C4-2B (cell line): ENCODE measurements at regions not wholly inside any gene's neighbourhood (a gene's known extent, or its start where the extent isn't known, plus 50 kb on each side); places are given as distances from the start of the nearest gene placed in this dataset.
"Not testable (repeated sequence)": the region's sequence is repeated elsewhere in the genome, so short reads cannot be mapped to it uniquely, and the experiment has no call there.

Source experiments
- H3K27ac ChIP-seq: fragments of 450-650 bp; 2 replicates; pipeline ENCODE4 v1.5.1; 2017
- ZFX ChIP-seq: fragments of 450-650 bp; IDR thresholded peaks from 2 replicates; pipeline ENCODE4 v1.6.1; 2017
- TF ChIP-seq, protein P1 (sequence below): fragments of 450-650 bp; conservative IDR thresholded peaks from 2 replicates; pipeline ENCODE4 v1.5.1; 2017; ENCODE audit warnings: mild to moderate bottlenecking

DNA sequence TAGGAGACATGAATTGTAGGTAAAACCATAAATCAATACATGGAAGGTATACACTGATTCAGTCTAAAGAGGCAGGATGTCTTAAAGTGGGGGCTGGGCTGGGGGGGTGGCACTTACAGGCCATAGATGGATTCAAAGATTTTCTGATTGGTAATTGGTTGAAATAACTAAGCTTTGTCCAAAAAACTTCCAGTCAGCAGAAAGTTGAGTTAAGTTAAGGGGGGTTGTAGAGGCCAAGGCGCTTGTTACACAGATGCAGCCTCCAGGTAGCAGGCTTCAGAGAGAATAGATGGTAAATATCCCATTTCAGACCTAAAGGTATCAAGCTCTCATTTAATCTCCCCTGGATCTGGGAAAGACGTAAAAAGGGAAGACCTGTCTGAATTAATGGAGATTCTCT, 233.6 kb upstream of the NRXN1 start:
- no peak overlapping the region for H3K27ac ChIP-seq
- no peak for TF ChIP-seq ZFX
- TF ChIP-seq, protein P1, sequence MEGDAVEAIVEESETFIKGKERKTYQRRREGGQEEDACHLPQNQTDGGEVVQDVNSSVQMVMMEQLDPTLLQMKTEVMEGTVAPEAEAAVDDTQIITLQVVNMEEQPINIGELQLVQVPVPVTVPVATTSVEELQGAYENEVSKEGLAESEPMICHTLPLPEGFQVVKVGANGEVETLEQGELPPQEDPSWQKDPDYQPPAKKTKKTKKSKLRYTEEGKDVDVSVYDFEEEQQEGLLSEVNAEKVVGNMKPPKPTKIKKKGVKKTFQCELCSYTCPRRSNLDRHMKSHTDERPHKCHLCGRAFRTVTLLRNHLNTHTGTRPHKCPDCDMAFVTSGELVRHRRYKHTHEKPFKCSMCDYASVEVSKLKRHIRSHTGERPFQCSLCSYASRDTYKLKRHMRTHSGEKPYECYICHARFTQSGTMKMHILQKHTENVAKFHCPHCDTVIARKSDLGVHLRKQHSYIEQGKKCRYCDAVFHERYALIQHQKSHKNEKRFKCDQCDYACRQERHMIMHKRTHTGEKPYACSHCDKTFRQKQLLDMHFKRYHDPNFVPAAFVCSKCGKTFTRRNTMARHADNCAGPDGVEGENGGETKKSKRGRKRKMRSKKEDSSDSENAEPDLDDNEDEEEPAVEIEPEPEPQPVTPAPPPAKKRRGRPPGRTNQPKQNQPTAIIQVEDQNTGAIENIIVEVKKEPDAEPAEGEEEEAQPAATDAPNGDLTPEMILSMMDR = no peak

DNA sequence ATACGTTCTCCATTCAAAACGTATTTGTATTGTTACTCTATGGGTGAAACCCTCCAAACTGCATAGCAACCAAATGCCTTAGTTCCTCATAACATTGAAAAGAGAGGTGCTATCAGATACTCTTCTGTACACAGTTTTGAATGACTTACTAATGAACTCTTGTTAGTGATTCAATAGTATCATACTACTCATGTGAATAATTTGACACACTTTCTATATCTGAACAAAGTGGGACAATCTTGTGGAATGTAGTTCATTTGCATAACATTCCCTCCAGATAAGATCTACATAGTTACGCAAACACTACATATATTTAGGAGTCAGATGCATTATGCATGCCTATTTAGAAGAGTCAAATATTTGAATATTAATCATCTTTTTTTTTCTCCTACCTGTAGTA, 232.0 kb upstream of the NRXN1 start:
- TF ChIP-seq, protein P1 = no peak
- TF ChIP-seq ZFX = no peak
- H3K27ac ChIP-seq = no peak overlapping the region

DNA sequence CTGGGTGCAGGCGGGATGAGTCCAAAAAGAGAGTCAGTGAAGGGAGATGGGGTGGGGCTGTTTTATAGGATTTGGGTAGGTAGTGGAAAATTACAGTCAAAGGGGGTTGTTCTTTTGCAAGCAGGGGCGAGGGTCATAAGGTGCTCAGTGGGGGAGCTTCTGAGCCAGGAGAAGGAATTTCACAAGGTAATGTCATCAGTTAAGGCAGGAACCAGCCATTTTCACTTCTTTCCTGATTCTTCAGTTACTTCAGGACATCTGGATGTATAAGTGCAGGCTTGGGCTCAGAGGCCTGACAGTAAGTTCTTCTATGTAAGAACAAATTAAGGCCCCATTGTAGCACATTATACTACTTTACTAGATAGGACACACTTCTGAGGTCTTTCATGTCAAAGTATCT, 231.2 kb upstream of the NRXN1 start:
- not testable (repeated sequence) for H3K27ac ChIP-seq

DNA sequence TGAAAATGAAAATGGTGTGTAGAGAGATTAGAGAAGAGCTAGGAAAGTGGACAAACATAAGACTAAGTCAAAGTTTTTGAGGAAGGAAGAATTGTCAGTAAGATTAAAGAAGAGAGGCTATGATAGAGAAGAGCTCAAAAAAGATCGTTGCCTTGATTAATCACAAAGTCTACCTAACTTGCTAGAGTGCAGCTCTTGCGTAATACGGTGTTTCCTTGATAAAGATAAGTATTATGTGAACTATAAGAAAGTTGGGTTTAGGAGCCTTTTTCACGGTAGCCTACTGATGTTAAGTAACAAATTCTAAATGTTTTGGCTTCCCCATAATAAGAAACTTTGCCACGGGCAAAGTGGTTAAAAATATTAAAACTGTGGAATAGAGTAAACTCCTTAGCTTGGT, 226.4 kb upstream of the NRXN1 start:
- no peak for TF ChIP-seq ZFX
- TF ChIP-seq, protein P1 = no peak
- H3K27ac ChIP-seq = no peak overlapping the region

DNA sequence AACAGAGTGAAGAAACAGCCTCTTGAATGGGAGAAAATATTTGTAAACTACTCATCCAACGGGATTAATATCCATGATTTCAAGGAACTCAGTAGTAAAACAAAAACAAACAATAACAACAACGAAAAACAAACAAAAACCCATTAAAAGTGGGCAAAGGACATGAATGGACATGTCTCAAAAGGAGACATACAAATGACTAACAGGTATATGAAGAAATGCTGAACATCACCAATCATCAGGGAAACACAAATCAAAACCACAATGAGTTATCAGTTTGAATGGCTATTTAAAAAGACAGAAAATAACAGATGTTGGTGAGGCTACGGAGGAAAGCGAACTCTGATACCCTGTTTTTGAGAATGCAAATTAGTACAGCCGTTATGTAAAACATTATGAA, 224.8 kb upstream of the NRXN1 start:
- H3K27ac ChIP-seq = no peak overlapping the region
- TF ChIP-seq ZFX = no peak
- TF ChIP-seq, protein P1 = no peak

DNA sequence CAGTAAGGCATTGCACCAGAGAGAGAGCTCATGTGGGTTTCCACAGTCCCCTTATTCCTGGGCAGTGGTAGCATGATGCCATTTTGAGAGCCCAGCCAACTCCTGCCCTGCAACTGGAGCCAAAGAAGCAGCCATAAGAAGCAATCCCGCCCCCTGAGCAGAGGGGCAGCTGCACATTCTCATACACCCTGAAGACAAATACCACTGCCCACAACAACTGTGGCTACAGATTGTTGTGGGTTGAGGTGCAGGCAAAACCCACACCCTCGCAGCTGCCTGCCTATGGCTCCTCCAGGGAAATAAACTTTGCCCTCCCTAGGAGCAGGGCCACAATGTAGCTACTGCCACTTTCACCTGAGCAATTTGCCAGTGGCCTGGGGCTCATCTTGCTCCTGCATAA, 219.4 kb upstream of the NRXN1 start:
- H3K27ac ChIP-seq = no peak overlapping the region
- no peak for TF ChIP-seq ZFX
- TF ChIP-seq, protein P1 = no peak

DNA sequence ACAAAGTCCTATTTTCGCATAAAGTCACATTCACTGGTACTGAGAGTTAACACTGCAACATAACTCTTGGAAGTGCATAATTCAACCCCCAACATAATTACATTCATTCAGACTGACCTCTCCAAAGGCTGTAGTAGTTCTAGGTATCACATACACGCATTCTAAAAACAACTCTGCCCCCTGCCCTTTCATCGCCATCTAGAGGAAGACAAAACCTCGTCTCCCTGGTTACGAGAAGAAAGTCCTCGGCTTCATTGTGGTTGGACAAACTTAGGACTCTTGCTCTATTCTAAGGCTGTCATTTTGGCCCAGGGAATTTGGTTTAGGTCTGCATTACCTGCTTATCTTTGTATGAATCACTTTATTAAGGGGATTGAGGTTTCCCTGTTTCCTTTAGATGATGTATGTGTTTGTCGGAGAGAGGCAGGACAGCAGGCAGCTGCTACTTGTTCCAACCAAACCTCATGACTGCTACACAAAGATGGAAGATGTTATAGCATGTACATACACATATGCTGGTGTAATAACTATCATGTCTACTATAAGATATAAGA, 215.4 kb upstream of the NRXN1 start:
- H3K27ac ChIP-seq = no peak overlapping the region
- TF ChIP-seq ZFX = no peak
- TF ChIP-seq, protein P1 = no peak

DNA sequence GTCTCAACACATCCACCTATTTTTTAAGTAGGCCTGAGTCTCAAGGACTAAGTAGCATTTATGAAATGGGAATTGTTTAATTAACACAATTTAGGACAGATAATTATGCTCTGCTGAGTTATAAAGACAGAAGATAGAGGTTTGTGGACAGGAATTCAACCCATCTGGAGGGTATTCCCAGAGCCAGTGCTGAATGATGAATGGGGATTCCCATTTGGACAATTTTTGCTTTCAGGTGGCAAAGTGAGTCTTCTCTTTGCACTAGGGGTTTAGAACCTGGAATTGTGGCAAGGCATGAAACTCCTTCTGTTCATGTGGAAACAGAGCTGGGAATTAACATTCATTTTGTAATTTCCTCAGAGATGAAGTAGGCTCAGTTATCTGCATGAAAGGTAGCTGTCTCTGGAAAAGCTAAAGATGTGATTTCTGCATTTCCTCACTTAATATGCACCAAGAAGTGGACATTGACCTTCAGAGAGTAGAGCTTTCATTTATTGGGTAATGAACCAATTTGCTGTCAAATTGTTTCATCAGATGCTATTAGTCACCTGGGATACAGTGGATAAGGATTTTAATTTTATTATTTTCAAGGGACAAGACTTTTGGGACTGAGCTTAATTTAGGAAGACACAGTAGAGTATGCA, 212.1 kb upstream of the NRXN1 start:
- TF ChIP-seq, protein P1 = no peak
- TF ChIP-seq ZFX = no peak
- H3K27ac ChIP-seq = no peak overlapping the region
